RCC 7860 (cell line): ENCODE measurements at regions not wholly inside any gene's neighbourhood (a gene's known extent, or its start where the extent isn't known, plus 50 kb on each side); places are given as distances from the start of the nearest gene placed in this dataset.
"Not testable (repeated sequence)": the region's sequence is repeated elsewhere in the genome, so short reads cannot be mapped to it uniquely, and the experiment has no call there.

Source experiments
- DNase-seq: peaks from one replicate; pipeline ENCODE4 v3.0.0-alpha.2; 2015; ENCODE audit warnings: low spot score
- FAIRE-seq: peaks from 2 replicates; lab custom pipeline; 2012; peaks lifted over from hg19 to GRCh38; lab: Jason Lieb, UNC

GRCh38 chr7:36057323-36057722 lies 95.7 kb upstream of the EEPD1 start:
- FAIRE-seq: no peak
- no peak for DNase-seq

- DNase-seq: no peak
- FAIRE-seq: no peak
Observed at GRCh38 chr7:36058020-36058592, 94.9 kb upstream of the EEPD1 start.

- not testable (repeated sequence) for DNase-seq, FAIRE-seq
Observed at GRCh38 chr7:36060388-36060787, 92.7 kb upstream of the EEPD1 start.

- FAIRE-seq: no peak
- no peak for DNase-seq
Observed at GRCh38 chr7:36062154-36062815, 90.8 kb upstream of the EEPD1 start.

- FAIRE-seq: no peak
Observed at GRCh38 chr7:36064676-36065075, 88.4 kb upstream of the EEPD1 start.

GRCh38 chr7:36065563-36066342 lies 87.3 kb upstream of the EEPD1 start:
- DNase-seq, FAIRE-seq: not testable (repeated sequence)

More at GRCh38 chr7:36064676-36065075, 88.4 kb upstream of the EEPD1 start:
- DNase-seq: no peak

GRCh38 chr7:36066343-36066664 lies 86.8 kb upstream of the EEPD1 start:
- FAIRE-seq (no peak), DNase-seq (no peak)

- FAIRE-seq: no peak
- DNase-seq: no peak
Observed at GRCh38 chr7:36070230-36070629, 82.8 kb upstream of the EEPD1 start.

GRCh38 chr7:36071605-36072004 lies 81.4 kb upstream of the EEPD1 start:
- no peak for FAIRE-seq

GRCh38 chr7:36072620-36073019 lies 80.4 kb upstream of the EEPD1 start:
- DNase-seq: no peak
- no peak for FAIRE-seq

More at GRCh38 chr7:36071605-36072004, 81.4 kb upstream of the EEPD1 start:
- no peak for DNase-seq

- FAIRE-seq (no peak), DNase-seq (no peak)
Observed at GRCh38 chr7:36075561-36075960, 77.5 kb upstream of the EEPD1 start.

- FAIRE-seq (no peak), DNase-seq (no peak)
Observed at GRCh38 chr7:36076074-36076473, 77.0 kb upstream of the EEPD1 start.

GRCh38 chr7:36078816-36079360 lies 74.2 kb upstream of the EEPD1 start:
- DNase-seq: no peak
- no peak for FAIRE-seq

- FAIRE-seq (no peak), DNase-seq (peak; percentile 71)
Observed at GRCh38 chr7:36079446-36080025, 73.5 kb upstream of the EEPD1 start.

GRCh38 chr7:36080843-36081242 lies 72.2 kb upstream of the EEPD1 start:
- DNase-seq: no peak
- no peak for FAIRE-seq

GRCh38 chr7:36082216-36082615 lies 70.8 kb upstream of the EEPD1 start:
- DNase-seq: no peak
- FAIRE-seq: no peak

GRCh38 chr7:36082910-36083309 lies 70.1 kb upstream of the EEPD1 start:
- FAIRE-seq: no peak
- no peak for DNase-seq

GRCh38 chr7:36083626-36084380 lies 69.3 kb upstream of the EEPD1 start:
- no peak for FAIRE-seq

GRCh38 chr7:36084485-36085091 lies 68.5 kb upstream of the EEPD1 start:
- FAIRE-seq (peak; percentile 96), DNase-seq (peak; percentile 98)

More at GRCh38 chr7:36083626-36084380, 69.3 kb upstream of the EEPD1 start:
- no peak for DNase-seq

GRCh38 chr7:36085096-36085495 lies 68.0 kb upstream of the EEPD1 start:
- DNase-seq (peak; percentile 81), FAIRE-seq (peak; percentile 53)
